Memory B cell (primary cell): ENCODE measurements at regions not wholly inside any gene's neighbourhood (a gene's known extent, or its start where the extent isn't known, plus 50 kb on each side); places are given as distances from the start of the nearest gene placed in this dataset.
"Not testable (repeated sequence)": the region's sequence is repeated elsewhere in the genome, so short reads cannot be mapped to it uniquely, and the experiment has no call there.

ENCODE experiments used
- ATAC-seq: fragments of 150-1000 bp; cut with Tn5 transposase; 2 replicates; pipeline ENCODE4 v1.10.0; 2021; ENCODE audit warnings: low read depth, mild to moderate bottlenecking, moderate library complexity
- DNase-seq, 2 donors: peaks; one replicate each; pipeline ENCODE4 v3.0.0; 2022; ENCODE audit warnings: low spot score in 2 of 2
- H3K27ac Mint-ChIP-seq: one replicate; pipeline ENCODE4 v1.8.0; 2022; ENCODE audit warnings: mild to moderate bottlenecking, moderate library complexity, mixed read lengths
- H3K27me3 Mint-ChIP-seq: one replicate; pipeline ENCODE4 v1.8.0; 2022; ENCODE audit warnings: mixed read lengths
- H3K36me3 Mint-ChIP-seq: one replicate; pipeline ENCODE4 v1.8.0; 2022; ENCODE audit warnings: mild to moderate bottlenecking, mixed read lengths
- H3K4me1 Mint-ChIP-seq: one replicate; pipeline ENCODE4 v1.8.0; 2022; ENCODE audit warnings: mixed read lengths
- H3K4me3 Mint-ChIP-seq: one replicate; pipeline ENCODE4 v1.8.0; 2022; ENCODE audit warnings: mild to moderate bottlenecking, moderate library complexity, mixed read lengths
- H3K9me3 Mint-ChIP-seq: one replicate; pipeline ENCODE4 v1.8.0; 2022; ENCODE audit warnings: mixed read lengths

GRCh38 chr3:191119415-191120295 is 79.4 kb upstream of the OSTN start:
- no peak for DNase-seq
- Mint-ChIP-seq H3K36me3 (no peaks in the 10 kb centered on the region), H3K27me3 (no peaks in the 10 kb centered on the region), H3K4me1 (peaks cover 4% of the 10 kb centered on the region), H3K27ac (no peak overlapping the region), H3K9me3 (no peaks in the 10 kb centered on the region), H3K4me3 (no peak overlapping the region)
- ATAC-seq, result no peak

- Mint-ChIP-seq H3K4me1 (no peaks in the 10 kb centered on the region), H3K4me3 (no peak overlapping the region), H3K36me3 (no peaks in the 10 kb centered on the region), H3K27me3 (peaks cover 4% of the 10 kb centered on the region), H3K27ac (no peak overlapping the region), H3K9me3 (no peaks in the 10 kb centered on the region)
- no peak for ATAC-seq
- DNase-seq, result no peak
Measured at GRCh38 chr3:191111722-191112121, 87.3 kb upstream of the OSTN start.

- DNase-seq, result no peak
- Mint-ChIP-seq H3K4me3 (no peak overlapping the region), H3K36me3 (no peaks in the 10 kb centered on the region), H3K27ac (peak overlapping the region; percentile 26), H3K4me1 (peaks cover 8% of the 10 kb centered on the region), H3K9me3 (peaks cover 2% of the 10 kb centered on the region), H3K27me3 (peaks cover 15% of the 10 kb centered on the region)
- peak; percentile 87 for ATAC-seq
Measured at GRCh38 chr3:191105418-191105817, 93.6 kb upstream of the OSTN start.

- Mint-ChIP-seq H3K27ac (no peak overlapping the region), H3K4me1 (peaks cover 6% of the 10 kb centered on the region), H3K9me3 (peaks cover 2% of the 10 kb centered on the region), H3K36me3 (no peaks in the 10 kb centered on the region), H3K27me3 (peaks cover 15% of the 10 kb centered on the region), H3K4me3 (no peak overlapping the region)
- DNase-seq (no peak), ATAC-seq (no peak)
Measured at GRCh38 chr3:191100516-191100915, 98.5 kb upstream of the OSTN start.

- no peaks in the 10 kb centered on the region for H3K36me3 Mint-ChIP-seq
- H3K27me3 Mint-ChIP-seq, result peaks cover 3% of the 10 kb centered on the region
- DNase-seq (no peak), ATAC-seq (no peak)
- H3K27ac Mint-ChIP-seq, result no peak overlapping the region
- no peaks in the 10 kb centered on the region for H3K4me1 Mint-ChIP-seq
- no peaks in the 10 kb centered on the region for H3K9me3 Mint-ChIP-seq
- H3K4me3 Mint-ChIP-seq, result no peak overlapping the region
Measured at GRCh38 chr3:191094057-191094845, 104.8 kb upstream of the OSTN start.

GRCh38 chr3:191087391-191087790 is 111.7 kb upstream of the OSTN start:
- DNase-seq (no peak), ATAC-seq (no peak)
- Mint-ChIP-seq H3K36me3 (no peaks in the 10 kb centered on the region), H3K27me3 (no peaks in the 10 kb centered on the region), H3K27ac (no peak overlapping the region), H3K9me3 (no peaks in the 10 kb centered on the region), H3K4me1 (no peaks in the 10 kb centered on the region), H3K4me3 (no peak overlapping the region)

- Mint-ChIP-seq H3K36me3 (no peaks in the 10 kb centered on the region), H3K27me3 (no peaks in the 10 kb centered on the region), H3K9me3 (no peaks in the 10 kb centered on the region), H3K27ac (no peak overlapping the region), H3K4me1 (no peaks in the 10 kb centered on the region), H3K4me3 (no peak overlapping the region)
- ATAC-seq, result no peak
- DNase-seq, result no peak
Measured at GRCh38 chr3:191085091-191085490, 114.0 kb upstream of the OSTN start.

GRCh38 chr3:191078913-191079312 is 120.1 kb upstream of the OSTN start:
- H3K36me3 Mint-ChIP-seq, H3K27ac Mint-ChIP-seq, DNase-seq, H3K27me3 Mint-ChIP-seq, ATAC-seq, H3K9me3 Mint-ChIP-seq, H3K4me3 Mint-ChIP-seq, H3K4me1 Mint-ChIP-seq: not testable (repeated sequence)

GRCh38 chr3:191076903-191077552 is 122.0 kb upstream of the OSTN start:
- peaks cover 9% of the 10 kb centered on the region for H3K9me3 Mint-ChIP-seq
- H3K4me3 Mint-ChIP-seq, result no peak overlapping the region
- no peak overlapping the region for H3K27ac Mint-ChIP-seq
- no peaks in the 10 kb centered on the region for H3K4me1 Mint-ChIP-seq
- DNase-seq (no peak), ATAC-seq (no peak)
- H3K36me3 Mint-ChIP-seq, result peaks cover 4% of the 10 kb centered on the region
- H3K27me3 Mint-ChIP-seq, result peaks cover 6% of the 10 kb centered on the region

- no peaks in the 10 kb centered on the region for H3K4me1 Mint-ChIP-seq
- ATAC-seq (no peak), DNase-seq (no peak)
- no peak overlapping the region for H3K27ac Mint-ChIP-seq
- H3K9me3 Mint-ChIP-seq, result peaks cover 9% of the 10 kb centered on the region
- H3K36me3 Mint-ChIP-seq, result peaks cover 4% of the 10 kb centered on the region
- peaks cover 7% of the 10 kb centered on the region for H3K27me3 Mint-ChIP-seq
- no peak overlapping the region for H3K4me3 Mint-ChIP-seq
Measured at GRCh38 chr3:191074511-191074910, 124.5 kb upstream of the OSTN start.

- ATAC-seq, result no peak
- Mint-ChIP-seq H3K36me3 (no peaks in the 10 kb centered on the region), H3K4me3 (no peak overlapping the region), H3K27me3 (peaks cover 4% of the 10 kb centered on the region), H3K9me3 (no peaks in the 10 kb centered on the region), H3K27ac (no peak overlapping the region), H3K4me1 (no peaks in the 10 kb centered on the region)
- DNase-seq, result no peak
Measured at GRCh38 chr3:191070762-191071403, 128.2 kb upstream of the OSTN start.

- Mint-ChIP-seq H3K9me3 (no peaks in the 10 kb centered on the region), H3K4me3 (no peak overlapping the region), H3K27ac (no peak overlapping the region), H3K4me1 (no peaks in the 10 kb centered on the region), H3K27me3 (peaks cover 2% of the 10 kb centered on the region), H3K36me3 (no peaks in the 10 kb centered on the region)
- ATAC-seq (no peak), DNase-seq (no peak)
Measured at GRCh38 chr3:191070201-191070600, 128.8 kb upstream of the OSTN start.

GRCh38 chr3:191068946-191069813 is 129.9 kb upstream of the OSTN start:
- no peak overlapping the region for H3K27ac Mint-ChIP-seq
- H3K36me3 Mint-ChIP-seq, result no peaks in the 10 kb centered on the region
- H3K9me3 Mint-ChIP-seq, result no peaks in the 10 kb centered on the region
- no peak for ATAC-seq
- H3K4me1 Mint-ChIP-seq, result no peaks in the 10 kb centered on the region
- peaks cover 2% of the 10 kb centered on the region for H3K27me3 Mint-ChIP-seq
- no peak for DNase-seq
- H3K4me3 Mint-ChIP-seq, result no peak overlapping the region
